ENCODE measurements at regions not wholly inside any gene's neighbourhood (a gene's known extent, or its start where the extent isn't known, plus 50 kb on each side); places are given as distances from the start of the nearest gene placed in this dataset.
A peak's percentile ranks its signal among the peaks of the same experiment; 100 is the strongest.

- no peak overlapping the region for H3K4me3 ChIP-seq
- no peak for DNase-seq
- no peak for ATAC-seq
- intact Hi-C loops (cut with DNase I, micrococcal nuclease): no loop called here
- peaks cover 15% of the 10 kb centered on the region for H3K4me1 ChIP-seq (ENCODE audit: low read depth)
- no peak for TF ChIP-seq CTCF (IDR thresholded peaks at IDR 0.05)
- no peaks in the 10 kb centered on the region for H3K9me3 ChIP-seq
- H3K36me3 ChIP-seq (ENCODE audit: low read depth): no peaks in the 10 kb centered on the region
Measured at GRCh38 chr3:187807086-187807862, 62.0 kb upstream of the BCL6 start.

DNA sequence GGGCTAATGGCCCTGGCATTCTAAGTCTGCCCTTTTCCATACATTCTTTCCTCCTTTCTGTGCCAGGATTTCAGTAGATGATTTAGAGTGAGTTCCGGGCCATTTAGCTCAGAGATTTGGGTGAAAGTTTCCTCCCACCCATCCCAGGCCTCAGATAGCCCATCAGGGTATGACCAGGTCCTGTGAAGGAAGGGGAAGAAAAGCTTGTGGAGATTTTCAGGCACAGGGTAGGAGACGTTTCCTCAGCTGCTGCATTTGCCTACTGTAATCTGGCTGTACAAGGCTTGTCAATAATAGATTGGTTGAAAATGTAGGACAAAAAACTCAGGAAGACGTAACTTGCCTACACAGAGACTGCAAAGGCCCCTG, 63.2 kb upstream of the BCL6 start:
- DNase-seq: peak in 1 of 3 donors; percentile 17
- TF ChIP-seq CTCF (IDR thresholded peaks at IDR 0.05): no peak
- intact Hi-C loops (cut with DNase I, micrococcal nuclease): no loop called here
- no peaks in the 10 kb centered on the region for H3K9me3 ChIP-seq
- H3K4me1 ChIP-seq (ENCODE audit: low read depth): peaks cover 15% of the 10 kb centered on the region
- no peaks in the 10 kb centered on the region for H3K36me3 ChIP-seq (ENCODE audit: low read depth)
- ATAC-seq: peak; percentile 44
- H3K4me3 ChIP-seq: no peak overlapping the region

DNA sequence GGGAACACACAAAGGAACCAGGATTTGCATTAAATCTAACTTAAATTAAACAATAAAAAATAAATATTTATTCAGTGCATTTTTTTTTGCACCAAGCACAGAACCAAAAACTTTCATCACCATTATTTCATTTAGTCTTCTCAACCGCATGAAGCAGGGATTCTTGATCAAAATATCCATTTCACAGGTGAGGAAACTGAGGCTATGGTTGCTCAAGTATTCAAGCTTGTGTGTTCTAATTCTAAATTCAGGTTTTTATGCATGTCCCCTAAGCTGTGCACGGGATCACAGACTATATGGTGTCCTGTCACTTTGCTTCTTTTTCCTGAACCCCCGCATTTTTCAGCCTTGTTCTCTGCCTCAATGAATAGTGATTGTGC, 64.3 kb upstream of the BCL6 start:
- no peak for ATAC-seq

DNA sequence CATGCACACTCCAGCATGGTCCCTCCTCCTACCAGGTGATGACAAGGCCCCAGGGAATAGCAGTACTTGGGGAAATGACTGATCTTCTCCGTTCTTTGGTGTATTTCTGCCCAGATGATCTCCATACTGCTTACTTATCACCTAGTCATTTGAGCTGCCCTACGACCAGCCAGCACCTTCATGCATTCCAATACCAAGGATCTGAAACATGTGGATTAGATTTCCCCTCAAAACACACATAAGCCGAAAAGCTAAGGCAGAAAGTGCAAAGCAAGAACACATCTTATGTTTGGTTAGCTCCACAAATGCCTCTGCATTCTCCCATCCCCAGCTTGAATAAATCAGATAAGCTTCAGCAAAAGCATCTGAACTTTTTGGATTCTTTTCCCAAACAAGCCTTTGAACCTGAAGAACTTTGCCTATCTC, 64.8 kb upstream of the BCL6 start:
- TF ChIP-seq CTCF (IDR thresholded peaks at IDR 0.05): no peak
- no peaks in the 10 kb centered on the region for H3K36me3 ChIP-seq (ENCODE audit: low read depth)
- no peak for DNase-seq
- intact Hi-C loops (cut with DNase I, micrococcal nuclease): no loop called here
- no peak overlapping the region for H3K4me3 ChIP-seq
- peaks cover 15% of the 10 kb centered on the region for H3K4me1 ChIP-seq (ENCODE audit: low read depth)
- no peaks in the 10 kb centered on the region for H3K9me3 ChIP-seq
- ATAC-seq: no peak

More for the DNA sequence above, 64.3 kb upstream of the BCL6 start:
- Histone ChIP-seq H3K9me3 (no peaks in the 10 kb centered on the region), H3K36me3 (ENCODE audit: low read depth) (no peaks in the 10 kb centered on the region), H3K4me1 (ENCODE audit: low read depth) (peaks cover 15% of the 10 kb centered on the region), H3K4me3 (no peak overlapping the region)
- TF ChIP-seq CTCF (IDR thresholded peaks at IDR 0.05): no peak
- intact Hi-C loops (cut with DNase I, micrococcal nuclease): no loop called here
- no peak for DNase-seq

GRCh38 chr3:187811585-187812250, 66.5 kb upstream of the BCL6 start:
- H3K4me3 ChIP-seq: no peak overlapping the region
- intact Hi-C loops (cut with DNase I, micrococcal nuclease): no loop called here
- H3K4me1 ChIP-seq (ENCODE audit: low read depth): peaks cover 15% of the 10 kb centered on the region
- DNase-seq (no peak), ATAC-seq (no peak)
- TF ChIP-seq CTCF (IDR thresholded peaks at IDR 0.05): no peak
- H3K9me3 ChIP-seq: no peaks in the 10 kb centered on the region
- no peaks in the 10 kb centered on the region for H3K36me3 ChIP-seq (ENCODE audit: low read depth)
